Left lobe of liver (tissue), 2 donors: ENCODE measurements at regions not wholly inside any gene's neighbourhood (a gene's known extent, or its start where the extent isn't known, plus 50 kb on each side); places are given as distances from the start of the nearest gene placed in this dataset.
"Not testable (repeated sequence)": the region's sequence is repeated elsewhere in the genome, so short reads cannot be mapped to it uniquely, and the experiment has no call there.

Experiments
- ATAC-seq: fragments of 200-7000 bp; cut with Tn5 transposase; one replicate; pipeline ENCODE4 v1.9.1; 2020; ENCODE audit warnings: mild to moderate bottlenecking, moderate library complexity
- DNase-seq: peaks from one replicate; pipeline ENCODE4 v3.0.0-alpha.2; 2020; ENCODE audit warnings: low spot score
- donor health status: DM: no; HTN: no; CAD: no; lungs with moderate emphysema.
- donor health status: DM: no; HTN: yes; CAD: no.

GRCh38 chr7:113331155-113331898 lies 213.0 kb upstream of the SMIM30 start:
- DNase-seq (no peak), ATAC-seq (no peak)

GRCh38 chr7:113321201-113321600 lies 202.8 kb upstream of the SMIM30 start:
- no peak for ATAC-seq
- DNase-seq = no peak

- DNase-seq (no peak), ATAC-seq (no peak)
Observed at GRCh38 chr7:113320419-113320818, 202.1 kb upstream of the SMIM30 start.

- ATAC-seq (no peak), DNase-seq (no peak)
Observed at GRCh38 chr7:113314594-113314993, 196.2 kb upstream of the SMIM30 start.

- ATAC-seq = no peak
- no peak for DNase-seq
Observed at GRCh38 chr7:113308399-113308798, 190.0 kb upstream of the SMIM30 start.

- no peak for DNase-seq
- no peak for ATAC-seq
Observed at GRCh38 chr7:113307147-113307546, 188.8 kb upstream of the SMIM30 start.

GRCh38 chr7:113306302-113306701 lies 187.9 kb upstream of the SMIM30 start:
- ATAC-seq (no peak), DNase-seq (no peak)

- no peak for DNase-seq
- ATAC-seq = no peak
Observed at GRCh38 chr7:113304104-113304503, 185.8 kb upstream of the SMIM30 start.

GRCh38 chr7:113303388-113303787 lies 185.0 kb upstream of the SMIM30 start:
- DNase-seq, ATAC-seq: not testable (repeated sequence)

- no peak for DNase-seq
- no peak for ATAC-seq
Observed at GRCh38 chr7:113301983-113302382, 183.6 kb upstream of the SMIM30 start.

- ATAC-seq (no peak), DNase-seq (no peak)
Observed at GRCh38 chr7:113301141-113301540, 182.8 kb upstream of the SMIM30 start.

- no peak for ATAC-seq
- no peak for DNase-seq
Observed at GRCh38 chr7:113299748-113300147, 181.4 kb upstream of the SMIM30 start.

- ATAC-seq = no peak
Observed at GRCh38 chr7:113298501-113298900, 180.1 kb upstream of the SMIM30 start.

GRCh38 chr7:113294750-113295149 lies 176.4 kb upstream of the SMIM30 start:
- no peak for DNase-seq
- ATAC-seq = no peak

More at GRCh38 chr7:113298501-113298900, 180.1 kb upstream of the SMIM30 start:
- no peak for DNase-seq

GRCh38 chr7:113292105-113292504 lies 173.8 kb upstream of the SMIM30 start:
- ATAC-seq (no peak), DNase-seq (no peak)

GRCh38 chr7:113291058-113291457 lies 172.7 kb upstream of the SMIM30 start:
- no peak for DNase-seq
- ATAC-seq = no peak

GRCh38 chr7:113289140-113289740 lies 170.9 kb upstream of the SMIM30 start:
- ATAC-seq (peak; percentile 77), DNase-seq (no peak)

- ATAC-seq = no peak
- no peak for DNase-seq
Observed at GRCh38 chr7:113285411-113285810, 167.1 kb upstream of the SMIM30 start.

- DNase-seq = no peak
- ATAC-seq = no peak
Observed at GRCh38 chr7:113283861-113284260, 165.5 kb upstream of the SMIM30 start.

- no peak for DNase-seq
- ATAC-seq = no peak
Observed at GRCh38 chr7:113282875-113283274, 164.5 kb upstream of the SMIM30 start.

GRCh38 chr7:113281223-113281622 lies 162.9 kb upstream of the SMIM30 start:
- no peak for DNase-seq
- no peak for ATAC-seq

GRCh38 chr7:113279256-113279655 lies 160.9 kb upstream of the SMIM30 start:
- DNase-seq (no peak), ATAC-seq (no peak)

GRCh38 chr7:113270790-113271189 lies 152.4 kb upstream of the SMIM30 start:
- ATAC-seq (no peak), DNase-seq (no peak)
